ENCODE measurements at regions not wholly inside any gene's neighbourhood (a gene's known extent, or its start where the extent isn't known, plus 50 kb on each side); places are given as distances from the start of the nearest gene placed in this dataset.

DNA sequence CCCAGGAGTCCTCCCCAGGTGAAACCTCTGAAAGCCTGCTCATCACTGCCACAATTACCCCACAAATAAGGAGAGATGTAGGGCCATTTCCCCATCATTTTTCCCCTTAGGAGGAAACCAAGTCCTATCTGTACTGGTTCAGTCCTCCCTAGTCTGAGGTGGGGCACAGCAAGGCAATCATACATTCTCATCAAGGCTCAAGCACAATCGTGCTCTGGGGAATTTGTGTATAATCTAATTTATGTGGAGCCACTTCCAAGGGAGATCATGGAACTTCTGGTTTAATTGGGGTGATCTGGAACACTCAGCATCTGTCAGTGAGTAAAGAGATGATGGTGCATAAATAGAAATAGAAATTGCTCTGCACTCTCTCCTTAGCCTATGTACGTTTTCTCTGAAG, 546.9 kb downstream of the IGSF11 start:
- H3K9ac ChIP-seq (ENCODE audit: insufficient read depth in 1 of 2, low read length in 2 of 2), result no peak overlapping the region
- H3K4me3 ChIP-seq, result no peak overlapping the region
- no peak for ATAC-seq (ENCODE audit: insufficient read depth, low FRiP score)
- no peaks in the 10 kb centered on the region for H3K4me1 ChIP-seq (ENCODE audit: control insufficient read depth in 5 of 5, insufficient read depth in 5 of 5, low read length in 5 of 5)
- no peak for TF ChIP-seq CTCF (IDR thresholded peaks at IDR 0.05; ENCODE audit: control extremely low read depth, extremely low read depth)
- DNase-seq, result no peak
- no peaks in the 10 kb centered on the region for H3K36me3 ChIP-seq (ENCODE audit: control insufficient read depth in 4 of 4, insufficient read depth in 4 of 4, low read length in 4 of 4)
- no peak overlapping the region for H3K27ac ChIP-seq (ENCODE audit: low read depth in 1 of 2, low read length in 1 of 2)
- WGBS, 2 donors, result 79 to 84% methylated on average over 2 of the region's 2 CpGs
- H3K27me3 ChIP-seq (ENCODE audit: control insufficient read depth in 3 of 3, insufficient read depth in 3 of 3, low read length in 2 of 3), result no peaks in the 10 kb centered on the region
- no peaks in the 10 kb centered on the region for H3K9me3 ChIP-seq (ENCODE audit: control insufficient read depth in 4 of 4, insufficient read depth in 3 of 4, low read length in 3 of 4)

GRCh38 chr3:118488732-118489131, 545.9 kb downstream of the IGSF11 start:
- ATAC-seq (ENCODE audit: insufficient read depth, low FRiP score) (no peak), DNase-seq (no peak)
- H3K27me3 ChIP-seq (ENCODE audit: control insufficient read depth in 3 of 3, insufficient read depth in 3 of 3, low read length in 2 of 3), result no peaks in the 10 kb centered on the region
- H3K36me3 ChIP-seq (ENCODE audit: control insufficient read depth in 4 of 4, insufficient read depth in 4 of 4, low read length in 4 of 4), result no peaks in the 10 kb centered on the region
- H3K27ac ChIP-seq (ENCODE audit: low read depth in 1 of 2, low read length in 1 of 2), result no peak overlapping the region
- no peaks in the 10 kb centered on the region for H3K4me1 ChIP-seq (ENCODE audit: control insufficient read depth in 5 of 5, insufficient read depth in 5 of 5, low read length in 5 of 5)
- H3K4me3 ChIP-seq, result no peak overlapping the region
- WGBS, 2 donors, result 30 to 64% methylated on average over 3 of the region's 3 CpGs
- TF ChIP-seq CTCF (IDR thresholded peaks at IDR 0.05; ENCODE audit: control extremely low read depth, extremely low read depth), result no peak
- H3K9me3 ChIP-seq (ENCODE audit: control insufficient read depth in 4 of 4, insufficient read depth in 3 of 4, low read length in 3 of 4), result no peaks in the 10 kb centered on the region
- H3K9ac ChIP-seq (ENCODE audit: insufficient read depth in 1 of 2, low read length in 2 of 2), result no peak overlapping the region

- Histone ChIP-seq H3K4me3 (no peak overlapping the region), H3K4me1 (ENCODE audit: control insufficient read depth in 5 of 5, insufficient read depth in 5 of 5, low read length in 5 of 5) (no peaks in the 10 kb centered on the region), H3K27me3 (ENCODE audit: control insufficient read depth in 3 of 3, insufficient read depth in 3 of 3, low read length in 2 of 3) (no peaks in the 10 kb centered on the region), H3K9ac (ENCODE audit: insufficient read depth in 1 of 2, low read length in 2 of 2) (no peak overlapping the region), H3K27ac (ENCODE audit: low read depth in 1 of 2, low read length in 1 of 2) (no peak overlapping the region), H3K36me3 (ENCODE audit: control insufficient read depth in 4 of 4, insufficient read depth in 4 of 4, low read length in 4 of 4) (no peaks in the 10 kb centered on the region), H3K9me3 (ENCODE audit: control insufficient read depth in 4 of 4, insufficient read depth in 3 of 4, low read length in 3 of 4) (no peaks in the 10 kb centered on the region)
- DNase-seq (no peak), ATAC-seq (ENCODE audit: insufficient read depth, low FRiP score) (no peak)
- WGBS, 2 donors, result 95% methylated on average over 2 of the region's 2 CpGs
- no peak for TF ChIP-seq CTCF (IDR thresholded peaks at IDR 0.05; ENCODE audit: control extremely low read depth, extremely low read depth)
Measured at GRCh38 chr3:118495206-118495605, 539.4 kb downstream of the IGSF11 start.

- 91% methylated on average over 3 of the region's 3 CpGs for WGBS, 2 donors
- Histone ChIP-seq H3K9me3 (ENCODE audit: control insufficient read depth in 4 of 4, insufficient read depth in 3 of 4, low read length in 3 of 4) (no peaks in the 10 kb centered on the region), H3K9ac (ENCODE audit: insufficient read depth in 1 of 2, low read length in 2 of 2) (no peak overlapping the region), H3K27ac (ENCODE audit: low read depth in 1 of 2, low read length in 1 of 2) (no peak overlapping the region), H3K27me3 (ENCODE audit: control insufficient read depth in 3 of 3, insufficient read depth in 3 of 3, low read length in 2 of 3) (no peaks in the 10 kb centered on the region), H3K36me3 (ENCODE audit: control insufficient read depth in 4 of 4, insufficient read depth in 4 of 4, low read length in 4 of 4) (no peaks in the 10 kb centered on the region), H3K4me3 (no peak overlapping the region), H3K4me1 (ENCODE audit: control insufficient read depth in 5 of 5, insufficient read depth in 5 of 5, low read length in 5 of 5) (peaks cover 0 to 19% (median 9%) of the 10 kb centered on the region in 5 donors)
- ATAC-seq (ENCODE audit: insufficient read depth, low FRiP score) (no peak), DNase-seq (no peak)
- TF ChIP-seq CTCF (IDR thresholded peaks at IDR 0.05; ENCODE audit: control extremely low read depth, extremely low read depth), result no peak
Measured at GRCh38 chr3:118497274-118497673, 537.4 kb downstream of the IGSF11 start.
